ENCODE measurements at regions not wholly inside any gene's neighbourhood (a gene's known extent, or its start where the extent isn't known, plus 50 kb on each side); places are given as distances from the start of the nearest gene placed in this dataset.

DNA sequence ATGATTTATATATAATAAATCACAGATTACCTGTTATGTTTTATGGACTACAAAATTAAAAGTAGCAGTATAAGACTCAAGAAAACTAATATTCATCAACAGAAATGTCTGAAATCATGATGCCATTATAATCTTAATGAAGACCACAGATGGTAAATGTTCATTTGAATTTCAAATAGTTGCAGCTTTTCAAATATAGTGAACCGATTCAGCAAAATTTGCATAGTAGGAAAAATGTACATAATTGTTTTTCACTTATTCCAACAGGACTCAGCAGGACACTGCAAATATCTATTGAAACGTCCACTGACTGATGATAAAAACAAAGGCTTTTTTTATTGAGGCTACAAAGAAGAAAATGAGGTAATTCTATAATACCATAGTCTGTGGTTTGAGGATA lies 51.2 kb upstream of the LSM8 start:
- Histone ChIP-seq H3K79me2 (no peaks in the 10 kb centered on the region), H3K36me3 (ENCODE audit: control insufficient read depth, insufficient read depth, low read length) (no peaks in the 10 kb centered on the region), H3K9ac (no peak overlapping the region), H3K4me2 (ENCODE audit: low read length) (no peak overlapping the region), H3K27me3 (ENCODE audit: control insufficient read depth, insufficient read depth, low read length) (no peaks in the 10 kb centered on the region), H3K27ac (no peak overlapping the region), H2AFZ (no peak overlapping the region), H3K4me3 (ENCODE audit: low read depth, low read length) (no peak overlapping the region), H3K9me3 (ENCODE audit: control insufficient read depth, low read length) (no peaks in the 10 kb centered on the region), H3K4me1 (no peaks in the 10 kb centered on the region)
- TF ChIP-seq, protein P1, sequence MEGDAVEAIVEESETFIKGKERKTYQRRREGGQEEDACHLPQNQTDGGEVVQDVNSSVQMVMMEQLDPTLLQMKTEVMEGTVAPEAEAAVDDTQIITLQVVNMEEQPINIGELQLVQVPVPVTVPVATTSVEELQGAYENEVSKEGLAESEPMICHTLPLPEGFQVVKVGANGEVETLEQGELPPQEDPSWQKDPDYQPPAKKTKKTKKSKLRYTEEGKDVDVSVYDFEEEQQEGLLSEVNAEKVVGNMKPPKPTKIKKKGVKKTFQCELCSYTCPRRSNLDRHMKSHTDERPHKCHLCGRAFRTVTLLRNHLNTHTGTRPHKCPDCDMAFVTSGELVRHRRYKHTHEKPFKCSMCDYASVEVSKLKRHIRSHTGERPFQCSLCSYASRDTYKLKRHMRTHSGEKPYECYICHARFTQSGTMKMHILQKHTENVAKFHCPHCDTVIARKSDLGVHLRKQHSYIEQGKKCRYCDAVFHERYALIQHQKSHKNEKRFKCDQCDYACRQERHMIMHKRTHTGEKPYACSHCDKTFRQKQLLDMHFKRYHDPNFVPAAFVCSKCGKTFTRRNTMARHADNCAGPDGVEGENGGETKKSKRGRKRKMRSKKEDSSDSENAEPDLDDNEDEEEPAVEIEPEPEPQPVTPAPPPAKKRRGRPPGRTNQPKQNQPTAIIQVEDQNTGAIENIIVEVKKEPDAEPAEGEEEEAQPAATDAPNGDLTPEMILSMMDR (IDR thresholded peaks at IDR 0.05), result no peak
